DMS53 treated with DMSO at 0.1 percent for 48 hours (cell line): ENCODE measurements at regions not wholly inside any gene's neighbourhood (a gene's known extent, or its start where the extent isn't known, plus 50 kb on each side); places are given as distances from the start of the nearest gene placed in this dataset.
"Not testable (repeated sequence)": the region's sequence is repeated elsewhere in the genome, so short reads cannot be mapped to it uniquely, and the experiment has no call there.

Experiments used
- DNase-seq: peaks from one replicate; lab custom pipeline; 2025; ENCODE audit not compliant: unreplicated experiment; lab: John Stamatoyannopoulos, UW

DNA sequence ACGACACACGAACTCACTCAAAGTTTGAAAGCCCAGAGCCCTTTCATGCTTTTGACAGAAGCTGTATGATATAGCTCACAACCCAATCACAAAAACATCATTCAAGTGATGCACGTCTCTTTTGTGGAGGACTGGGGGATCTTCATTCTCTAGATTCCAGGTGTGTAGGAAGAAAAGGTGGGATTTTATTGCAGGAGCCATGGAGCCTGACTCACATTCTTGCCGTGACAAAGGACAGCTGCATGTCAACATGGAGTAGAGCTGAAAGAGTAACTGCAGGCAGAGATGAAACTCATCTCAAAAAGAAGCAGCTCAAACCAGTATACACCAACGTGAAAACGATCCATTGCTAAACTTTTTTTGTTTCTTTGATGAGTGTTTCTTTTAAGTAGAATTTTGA lies 50.9 kb upstream of the PDE1A start:
- no peak for DNase-seq

- no peak for DNase-seq
Measured at GRCh38 chr2:182481676-182482075, 54.8 kb upstream of the PDE1A start.

GRCh38 chr2:182482511-182482910 lies 55.7 kb upstream of the PDE1A start:
- no peak for DNase-seq

DNA sequence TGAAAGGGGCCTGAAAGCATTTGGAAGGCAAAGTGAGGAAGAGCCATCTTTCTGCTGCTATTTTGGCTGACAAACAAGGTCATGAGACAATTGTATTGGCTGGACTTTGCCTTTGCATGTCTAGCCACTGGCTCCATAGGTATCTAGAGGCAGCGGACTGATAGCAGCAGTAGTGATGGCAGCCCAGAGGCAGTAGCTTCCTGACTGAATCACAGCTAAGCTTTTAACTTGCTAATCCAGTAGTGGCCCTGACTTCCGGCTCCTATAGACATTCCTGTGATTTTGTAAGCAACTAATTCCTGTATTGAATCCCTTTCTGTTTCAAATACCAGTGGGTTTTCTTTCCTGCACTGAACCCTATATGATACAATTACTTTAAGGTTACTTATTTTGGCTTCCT lies 69.8 kb upstream of the PDE1A start:
- DNase-seq, result no peak

DNA sequence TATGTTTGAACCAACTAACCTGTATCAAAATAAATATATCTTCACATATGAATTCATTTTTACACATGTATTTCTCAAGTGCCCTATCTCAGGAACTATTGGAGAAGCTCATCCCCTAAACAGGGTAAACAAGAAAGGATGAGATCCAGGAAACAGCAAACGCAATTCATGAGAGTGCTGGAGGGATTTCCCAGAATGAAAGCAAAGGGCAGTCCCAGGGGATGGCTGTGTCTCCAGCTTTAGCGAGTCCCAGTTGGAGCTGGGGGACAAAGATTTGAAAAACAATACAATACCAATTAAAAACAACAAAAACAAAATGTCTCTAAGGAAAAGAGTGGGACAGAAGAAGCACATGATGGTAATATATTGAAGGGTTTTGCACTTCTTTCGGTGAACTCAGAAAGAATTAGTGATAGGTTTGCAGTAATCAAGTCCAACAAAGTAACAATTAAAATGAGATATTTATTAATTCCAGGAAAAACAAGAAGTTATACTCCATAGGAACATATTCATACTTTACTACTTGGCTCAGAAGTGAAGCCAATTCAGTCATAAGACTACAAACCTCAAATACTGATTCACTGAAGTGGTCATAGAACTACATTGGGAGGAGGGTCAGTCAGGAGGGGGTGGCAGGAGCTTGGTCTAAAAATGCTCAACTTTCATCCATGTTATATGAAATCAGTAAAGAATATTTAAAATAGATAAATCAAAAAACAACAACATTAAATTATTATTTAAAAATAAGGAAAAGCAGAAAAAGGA lies 73.1 kb upstream of the PDE1A start:
- no peak for DNase-seq

DNA sequence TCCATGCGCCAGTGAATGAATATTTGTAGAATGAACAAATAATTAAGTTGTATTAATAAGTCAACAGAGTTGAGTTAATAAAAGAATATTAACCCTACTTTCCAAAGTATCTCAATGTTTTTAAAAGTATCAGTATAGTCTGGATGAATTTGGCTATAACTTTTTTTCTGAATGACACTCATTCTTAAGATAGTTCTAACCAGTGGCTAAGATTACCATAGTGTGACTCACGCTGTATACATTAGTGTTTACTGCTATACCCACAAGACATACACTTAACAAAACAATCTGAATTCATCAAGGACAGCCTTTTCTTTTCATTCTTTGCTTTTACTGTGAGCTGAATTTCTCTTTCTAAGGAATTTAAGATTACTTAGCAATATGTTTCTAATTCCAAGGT lies 77.0 kb upstream of the PDE1A start:
- no peak for DNase-seq

DNA sequence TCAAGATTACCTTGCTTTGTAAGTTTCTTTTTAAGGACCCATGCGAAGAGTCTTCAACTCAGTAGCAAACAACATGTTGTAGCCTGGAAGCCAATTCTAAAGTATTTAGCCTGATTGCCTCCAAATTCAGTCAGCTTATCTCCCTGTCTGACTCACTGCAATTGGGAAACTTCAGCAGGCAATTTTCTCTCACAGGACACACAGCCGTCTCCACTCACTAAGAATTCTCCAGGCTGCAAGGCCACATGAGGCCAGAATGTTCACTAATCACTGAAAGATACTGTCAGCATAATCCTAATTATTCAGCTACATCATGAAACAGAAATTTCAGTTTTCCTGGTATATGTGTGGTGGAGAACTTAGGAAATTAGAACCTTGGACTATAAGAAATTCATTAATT lies 78.1 kb upstream of the PDE1A start:
- DNase-seq, result no peak

DNA sequence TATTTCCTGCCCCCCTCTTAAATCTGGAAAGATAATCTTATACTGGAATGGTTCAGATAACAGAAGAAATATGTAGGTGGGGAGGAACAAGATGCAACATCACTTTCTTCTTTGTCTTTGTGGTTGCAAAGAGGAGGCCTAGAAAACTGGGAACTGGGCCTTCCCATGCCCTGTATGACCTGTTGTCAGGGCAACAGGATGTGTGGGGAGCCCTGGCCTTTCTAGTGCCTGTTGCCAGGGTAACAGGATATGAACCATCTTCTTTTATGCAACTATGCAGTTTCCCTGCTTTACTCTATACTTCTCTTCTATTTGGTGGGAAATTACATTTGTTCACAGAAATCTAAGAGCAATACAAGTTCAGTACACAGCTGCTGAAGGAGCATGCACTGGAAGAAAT lies 79.8 kb upstream of the PDE1A start:
- DNase-seq, result peak; percentile 25

GRCh38 chr2:182508583-182508982 lies 81.7 kb upstream of the PDE1A start:
- DNase-seq, result not testable (repeated sequence)

GRCh38 chr2:182509216-182509615 lies 82.4 kb upstream of the PDE1A start:
- no peak for DNase-seq

GRCh38 chr2:182521453-182522404 lies 94.9 kb upstream of the PDE1A start:
- DNase-seq, result no peak

GRCh38 chr2:182522405-182522896 lies 95.6 kb upstream of the PDE1A start:
- no peak for DNase-seq

- DNase-seq, result no peak
Measured at GRCh38 chr2:182522972-182523473, 96.2 kb upstream of the PDE1A start.

GRCh38 chr2:182530636-182531035 lies 103.8 kb upstream of the PDE1A start:
- no peak for DNase-seq

DNA sequence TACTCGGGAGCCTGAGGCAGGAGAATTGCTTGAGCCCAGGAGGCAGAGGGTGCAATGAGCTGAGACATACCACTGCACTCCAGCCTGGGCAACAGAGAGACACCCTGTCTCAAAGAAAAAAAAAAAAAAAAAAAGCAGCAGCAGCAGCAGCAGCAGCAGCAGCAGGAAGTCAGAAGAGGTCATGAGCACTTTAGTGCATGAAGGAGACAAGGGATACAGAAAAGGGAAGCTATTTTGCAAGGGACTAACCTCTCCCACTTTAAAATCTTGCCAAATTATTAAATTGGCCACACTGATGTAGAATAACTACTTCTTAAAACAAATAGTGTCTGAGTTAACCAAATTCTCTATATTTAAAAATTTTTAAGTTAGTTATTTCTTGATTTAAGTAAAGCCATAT lies 113.4 kb upstream of the PDE1A start:
- peak; percentile 23 for DNase-seq

- DNase-seq, result no peak
Measured at GRCh38 chr2:182541268-182541667, 114.4 kb upstream of the PDE1A start.

DNA sequence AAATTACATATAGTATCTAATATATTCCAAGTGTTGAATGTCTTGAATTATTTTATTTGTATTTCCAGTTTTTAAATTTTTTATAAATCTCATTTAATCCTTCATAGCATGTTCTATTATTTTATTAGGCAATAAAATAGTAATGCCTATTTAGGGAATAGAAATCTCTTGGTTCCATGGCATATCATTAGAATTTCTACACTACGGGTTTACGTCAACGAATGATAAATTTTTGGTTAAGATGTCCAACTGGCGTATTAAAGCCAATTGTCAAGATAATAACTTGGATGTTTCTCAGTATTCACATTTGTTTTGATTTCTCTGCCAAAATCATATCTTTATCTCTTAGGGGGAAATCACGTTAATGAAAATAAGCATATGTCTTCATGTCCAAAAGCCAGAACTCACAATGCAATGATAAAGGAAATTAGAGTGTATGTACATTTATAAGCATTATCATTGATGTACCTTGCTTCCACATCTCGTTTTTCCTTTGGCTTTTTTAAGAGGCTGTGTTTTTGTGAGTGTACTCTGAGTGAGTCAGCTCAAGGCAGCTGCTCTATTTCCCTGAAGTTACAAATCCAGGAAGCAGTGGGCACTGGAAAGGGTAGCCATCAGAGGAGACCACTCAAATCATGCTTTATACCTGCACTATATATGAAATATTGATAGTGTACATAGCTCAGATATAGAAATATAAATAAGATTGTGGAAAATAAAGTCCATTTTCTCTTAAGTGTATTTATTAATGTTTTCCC lies 115.8 kb upstream of the PDE1A start:
- DNase-seq, result peak; percentile 56

GRCh38 chr2:182543741-182544525 lies 117.1 kb upstream of the PDE1A start:
- DNase-seq, result no peak

DNA sequence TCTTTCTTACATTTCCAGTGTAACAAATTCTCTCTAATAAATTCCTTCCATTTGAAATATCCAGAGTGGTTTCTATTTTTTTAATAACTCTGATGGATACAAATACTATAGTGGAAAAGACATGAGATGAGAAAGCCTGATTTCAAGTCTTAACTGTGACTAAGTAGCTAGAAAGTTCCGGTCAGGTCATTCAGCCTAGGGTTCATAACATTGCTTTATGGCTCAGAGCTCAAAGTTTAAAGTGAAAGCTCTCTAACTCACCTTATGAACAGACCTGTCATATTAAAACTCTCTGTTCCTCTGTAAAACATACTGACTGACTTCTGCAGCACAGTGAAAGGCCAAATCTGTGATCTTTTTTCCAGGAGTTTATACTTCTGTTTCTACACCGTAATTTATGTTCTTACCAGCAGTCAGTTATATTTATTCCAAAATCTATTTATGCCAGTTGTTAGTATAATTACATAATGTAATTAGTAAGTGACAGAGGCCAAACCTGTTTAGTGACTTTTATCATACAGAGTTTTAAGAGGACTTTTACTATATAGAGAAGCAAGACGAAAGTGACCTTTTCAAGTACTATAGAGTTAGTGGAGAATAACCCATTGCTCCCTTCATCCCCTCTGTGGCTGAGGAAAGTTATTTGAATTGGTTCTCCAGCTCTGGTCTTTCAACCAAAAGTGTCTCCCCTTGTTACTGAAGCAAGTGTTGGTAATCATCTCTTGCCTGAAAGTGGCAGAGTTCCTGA lies 118.8 kb upstream of the PDE1A start:
- DNase-seq, result no peak
